IPS-18a (cell line): ENCODE measurements at regions not wholly inside any gene's neighbourhood (a gene's known extent, or its start where the extent isn't known, plus 50 kb on each side); places are given as distances from the start of the nearest gene placed in this dataset.

ENCODE experiments used
- H3K27ac ChIP-seq: one replicate; pipeline ENCODE4 v1.5.1; 2013; ENCODE audit warnings: low read length
- H3K27me3 ChIP-seq: one replicate; pipeline ENCODE4 v1.6.1; 2013; ENCODE audit warnings: mild to moderate bottlenecking, low read length; ENCODE audit not compliant: control insufficient read depth, insufficient read depth
- H3K36me3 ChIP-seq: one replicate; pipeline ENCODE4 v1.6.1; 2013; ENCODE audit warnings: low read depth, low read length; ENCODE audit not compliant: control insufficient read depth
- H3K4me1 ChIP-seq: one replicate; pipeline ENCODE4 v1.6.1; 2013; ENCODE audit warnings: low read depth, low read length; ENCODE audit not compliant: control insufficient read depth
- H3K4me3 ChIP-seq: one replicate; pipeline ENCODE4 v1.5.1; 2013; ENCODE audit warnings: low read length
- H3K9ac ChIP-seq: one replicate; pipeline ENCODE4 v1.6.1; 2013; ENCODE audit warnings: mild to moderate bottlenecking, low read length, moderate library complexity
- H3K9me3 ChIP-seq: one replicate; pipeline ENCODE4 v1.6.1; 2013; ENCODE audit warnings: low read depth, low read length; ENCODE audit not compliant: control insufficient read depth

- Histone ChIP-seq H3K36me3 (no peaks in the 10 kb centered on the region), H3K9ac (no peak overlapping the region), H3K4me3 (no peak overlapping the region), H3K27me3 (peaks cover 33% of the 10 kb centered on the region), H3K9me3 (no peaks in the 10 kb centered on the region), H3K4me1 (peaks cover 18% of the 10 kb centered on the region), H3K27ac (no peak overlapping the region)
These were observed 244.1 kb upstream of the GSE1 start for GRCh38 chr16:85369060-85369459.

- Histone ChIP-seq H3K4me1 (peaks cover 18% of the 10 kb centered on the region), H3K4me3 (no peak overlapping the region), H3K27ac (no peak overlapping the region), H3K9ac (no peak overlapping the region), H3K9me3 (no peaks in the 10 kb centered on the region), H3K27me3 (peaks cover 26% of the 10 kb centered on the region), H3K36me3 (no peaks in the 10 kb centered on the region)
These were observed 243.2 kb upstream of the GSE1 start for GRCh38 chr16:85369741-85370528.

- Histone ChIP-seq H3K27ac (no peak overlapping the region), H3K9me3 (no peaks in the 10 kb centered on the region), H3K4me1 (peaks cover 12% of the 10 kb centered on the region), H3K27me3 (peaks cover 21% of the 10 kb centered on the region), H3K36me3 (no peaks in the 10 kb centered on the region), H3K9ac (no peak overlapping the region), H3K4me3 (no peak overlapping the region)
These were observed 242.6 kb upstream of the GSE1 start for GRCh38 chr16:85370543-85370880.

GRCh38 chr16:85370881-85371651, 242.1 kb upstream of the GSE1 start:
- peaks cover 16% of the 10 kb centered on the region for H3K27me3 ChIP-seq
- H3K9ac ChIP-seq = no peak overlapping the region
- no peak overlapping the region for H3K27ac ChIP-seq
- H3K4me1 ChIP-seq = peaks cover 6% of the 10 kb centered on the region
- no peaks in the 10 kb centered on the region for H3K9me3 ChIP-seq
- H3K36me3 ChIP-seq = no peaks in the 10 kb centered on the region
- H3K4me3 ChIP-seq = no peak overlapping the region

- no peaks in the 10 kb centered on the region for H3K9me3 ChIP-seq
- H3K36me3 ChIP-seq = no peaks in the 10 kb centered on the region
- peaks cover 7% of the 10 kb centered on the region for H3K27me3 ChIP-seq
- no peak overlapping the region for H3K9ac ChIP-seq
- no peak overlapping the region for H3K4me3 ChIP-seq
- H3K4me1 ChIP-seq = no peaks in the 10 kb centered on the region
- no peak overlapping the region for H3K27ac ChIP-seq
These were observed 241.2 kb upstream of the GSE1 start for GRCh38 chr16:85371948-85372347.

- Histone ChIP-seq H3K4me1 (no peaks in the 10 kb centered on the region), H3K27me3 (no peaks in the 10 kb centered on the region), H3K9me3 (no peaks in the 10 kb centered on the region), H3K9ac (no peak overlapping the region), H3K36me3 (no peaks in the 10 kb centered on the region), H3K4me3 (no peak overlapping the region), H3K27ac (no peak overlapping the region)
These were observed 240.3 kb upstream of the GSE1 start for GRCh38 chr16:85372627-85373372.

- Histone ChIP-seq H3K9me3 (no peaks in the 10 kb centered on the region), H3K27ac (no peak overlapping the region), H3K4me3 (no peak overlapping the region), H3K9ac (no peak overlapping the region), H3K27me3 (no peaks in the 10 kb centered on the region), H3K4me1 (no peaks in the 10 kb centered on the region), H3K36me3 (no peaks in the 10 kb centered on the region)
These were observed 239.2 kb upstream of the GSE1 start for GRCh38 chr16:85373741-85374570.

- no peak overlapping the region for H3K27ac ChIP-seq
- no peaks in the 10 kb centered on the region for H3K4me1 ChIP-seq
- no peaks in the 10 kb centered on the region for H3K27me3 ChIP-seq
- no peaks in the 10 kb centered on the region for H3K9me3 ChIP-seq
- no peak overlapping the region for H3K4me3 ChIP-seq
- no peaks in the 10 kb centered on the region for H3K36me3 ChIP-seq
- H3K9ac ChIP-seq = no peak overlapping the region
These were observed 238.6 kb upstream of the GSE1 start for GRCh38 chr16:85374571-85374872.

- no peak overlapping the region for H3K4me3 ChIP-seq
- H3K4me1 ChIP-seq = no peaks in the 10 kb centered on the region
- no peak overlapping the region for H3K27ac ChIP-seq
- H3K9me3 ChIP-seq = no peaks in the 10 kb centered on the region
- no peaks in the 10 kb centered on the region for H3K27me3 ChIP-seq
- H3K36me3 ChIP-seq = no peaks in the 10 kb centered on the region
- no peak overlapping the region for H3K9ac ChIP-seq
These were observed 237.8 kb upstream of the GSE1 start for GRCh38 chr16:85375282-85375681.

- Histone ChIP-seq H3K27ac (no peak overlapping the region), H3K4me3 (no peak overlapping the region), H3K4me1 (no peaks in the 10 kb centered on the region), H3K27me3 (no peaks in the 10 kb centered on the region), H3K9ac (no peak overlapping the region), H3K9me3 (no peaks in the 10 kb centered on the region), H3K36me3 (no peaks in the 10 kb centered on the region)
These were observed 236.6 kb upstream of the GSE1 start for GRCh38 chr16:85376292-85377095.
